DND-41 (cell line): ENCODE measurements at regions not wholly inside any gene's neighbourhood (a gene's known extent, or its start where the extent isn't known, plus 50 kb on each side); places are given as distances from the start of the nearest gene placed in this dataset.
"Not testable (repeated sequence)": the region's sequence is repeated elsewhere in the genome, so short reads cannot be mapped to it uniquely, and the experiment has no call there.

ENCODE experiments used
- ATAC-seq: fragments of 200-7000 bp; cut with Tn5 transposase; 3 replicates; pipeline ENCODE4 v1.9.1; 2021; ENCODE audit warnings: low read depth; ENCODE audit not compliant: insufficient read depth
- DNase-seq: peaks from one replicate; pipeline ENCODE4 v3.0.0-alpha.2; 2020
- H2AFZ ChIP-seq: 2 replicates; pipeline ENCODE4 v1.6.0; 2012; ENCODE audit warnings: low read depth, low read length
- H3K27ac ChIP-seq: 2 replicates; pipeline ENCODE4 v1.5.1; 2012; ENCODE audit warnings: low read length, inconsistent platforms
- H3K27me3 ChIP-seq: fragments of 200-600 bp; sonication (generic); 2 replicates; pipeline ENCODE4 v1.6.0; 2012; ENCODE audit warnings: low read length, mild to moderate bottlenecking, inconsistent platforms; ENCODE audit not compliant: insufficient read depth, poor library complexity
- H3K36me3 ChIP-seq: 2 replicates; pipeline ENCODE4 v1.5.1; 2012; ENCODE audit warnings: low read length, inconsistent platforms; ENCODE audit not compliant: insufficient read depth
- H3K4me1 ChIP-seq: 2 replicates; pipeline ENCODE4 v1.5.1; 2012; ENCODE audit warnings: mild to moderate bottlenecking, low read length; ENCODE audit not compliant: insufficient read depth
- H3K4me2 ChIP-seq: 2 replicates; pipeline ENCODE4 v1.6.0; 2012; ENCODE audit warnings: mild to moderate bottlenecking, moderate library complexity, low read length, inconsistent platforms; ENCODE audit not compliant: insufficient read depth
- H3K4me3 ChIP-seq, 2 experiments: fragments of 200-600 bp in 1 of 2; shearing (Covaris generic) in 1 of 2; 2 replicates each; pipeline ENCODE4 v1.5.1; 2012 to 2016; ENCODE audit warnings: inconsistent platforms in 2 of 2, low read length in 2 of 2, mild to moderate bottlenecking in 2 of 2, low read depth in 1 of 2, moderate library complexity in 1 of 2
- H3K79me2 ChIP-seq: 2 replicates; pipeline ENCODE4 v1.6.0; 2012; ENCODE audit warnings: low read length, inconsistent platforms; ENCODE audit not compliant: insufficient read depth
- H3K9ac ChIP-seq: 2 replicates; pipeline ENCODE4 v1.6.0; 2012; ENCODE audit warnings: low read depth, mild to moderate bottlenecking, inconsistent platforms, low read length, moderate library complexity
- H3K9me3 ChIP-seq: 2 replicates; pipeline ENCODE4 v1.5.1; 2012; ENCODE audit warnings: low read length, moderate library complexity, mild to moderate bottlenecking, inconsistent platforms; ENCODE audit not compliant: insufficient read depth, severe bottlenecking
- H4K20me1 ChIP-seq: 2 replicates; pipeline ENCODE4 v1.6.0; 2012; ENCODE audit warnings: low read length; ENCODE audit not compliant: insufficient read depth
- CTCF ChIP-seq: IDR thresholded peaks from 2 replicates; pipeline ENCODE4 v1.5.1; 2012; ENCODE audit warnings: borderline replicate concordance, low read length, moderate library complexity, mild to moderate bottlenecking; ENCODE audit not compliant: poor library complexity, severe bottlenecking; ENCODE audit errors: extremely low read depth
- EZH2 ChIP-seq: IDR thresholded peaks from 3 replicates; pipeline ENCODE4 v1.6.1; 2012; ENCODE audit warnings: borderline replicate concordance, low read depth, mild to moderate bottlenecking, moderate library complexity, low read length, inconsistent platforms; ENCODE audit not compliant: severe bottlenecking

- TF ChIP-seq CTCF (no peak), EZH2 (no peak)
- DNase-seq (no peak), ATAC-seq (no peak)
- H2AFZ ChIP-seq, result no peak overlapping the region
- H3K4me3 ChIP-seq, result no peak overlapping the region
- H3K79me2 ChIP-seq, result no peaks in the 10 kb centered on the region
- no peak overlapping the region for H3K4me2 ChIP-seq
- H3K27me3 ChIP-seq, result no peaks in the 10 kb centered on the region
- H3K9me3 ChIP-seq, result peaks cover 4% of the 10 kb centered on the region
- H4K20me1 ChIP-seq, result no peaks in the 10 kb centered on the region
- no peak overlapping the region for H3K27ac ChIP-seq
- no peak overlapping the region for H3K9ac ChIP-seq
- no peaks in the 10 kb centered on the region for H3K36me3 ChIP-seq
- H3K4me1 ChIP-seq, result no peaks in the 10 kb centered on the region
Measured at GRCh38 chr4:124459196-124459940, 253.2 kb downstream of the ANKRD50 start.

- Histone ChIP-seq H3K9me3 (peaks cover 4% of the 10 kb centered on the region), H3K4me2 (no peak overlapping the region), H3K4me1 (no peaks in the 10 kb centered on the region), H3K9ac (no peak overlapping the region), H3K4me3 (no peak overlapping the region), H3K36me3 (no peaks in the 10 kb centered on the region), H2AFZ (no peak overlapping the region), H3K27ac (no peak overlapping the region), H3K27me3 (no peaks in the 10 kb centered on the region), H4K20me1 (no peaks in the 10 kb centered on the region), H3K79me2 (no peaks in the 10 kb centered on the region)
- TF ChIP-seq EZH2 (no peak), CTCF (no peak)
- DNase-seq (no peak), ATAC-seq (no peak)
Measured at GRCh38 chr4:124459941-124460310, 252.6 kb downstream of the ANKRD50 start.

- H4K20me1 ChIP-seq, H3K4me1 ChIP-seq, H3K27ac ChIP-seq, H3K27me3 ChIP-seq, H3K4me3 ChIP-seq, H3K79me2 ChIP-seq, ATAC-seq, H2AFZ ChIP-seq, H3K4me2 ChIP-seq, H3K9ac ChIP-seq, H3K9me3 ChIP-seq, H3K36me3 ChIP-seq: not testable (repeated sequence)
- peak; percentile 14 for DNase-seq
Measured at GRCh38 chr4:124461592-124461991, 250.9 kb downstream of the ANKRD50 start.

GRCh38 chr4:124462954-124463828 lies 249.3 kb downstream of the ANKRD50 start:
- Histone ChIP-seq H4K20me1 (no peaks in the 10 kb centered on the region), H3K9me3 (peaks cover 4% of the 10 kb centered on the region), H3K4me1 (no peaks in the 10 kb centered on the region), H3K9ac (no peak overlapping the region), H3K27ac (no peak overlapping the region), H3K79me2 (no peaks in the 10 kb centered on the region), H3K36me3 (no peaks in the 10 kb centered on the region), H3K4me3 (no peak overlapping the region), H2AFZ (no peak overlapping the region), H3K4me2 (no peak overlapping the region), H3K27me3 (no peaks in the 10 kb centered on the region)
- ATAC-seq, result no peak
- no peak for TF ChIP-seq EZH2
- no peak for TF ChIP-seq CTCF
- no peak for DNase-seq
